K562 (cell line): ENCODE measurements at regions not wholly inside any gene's neighbourhood (a gene's known extent, or its start where the extent isn't known, plus 50 kb on each side); places are given as distances from the start of the nearest gene placed in this dataset.
A peak's percentile ranks its signal among the peaks of the same experiment; 100 is the strongest.

Experiments
- ATAC-seq: fragments of 200-7000 bp; cut with Tn5 transposase; 3 replicates; pipeline ENCODE4 v1.9.1; 2020; ENCODE audit warnings: moderate library complexity
- BruUV-seq: library from RNA; stranded (reverse); fragments of 400-500 nt; replicated peaks from 2 replicates; lab custom pipeline; 2021; lab: Mats Ljungman, UMichigan
- CTCF ChIA-PET: fragments of 300-600 bp; formaldehyde crosslinking; extraction: SDS; loops from one replicate; lab custom pipeline; 2021; ENCODE audit warnings: low intra/inter-chr PET ratio; lab: Yijun Ruan, JAX
- POLR2A ChIA-PET: fragments of 300-600, 350-650 bp; sonication (Branson Sonifier 250); formaldehyde crosslinking; extraction: SDS; loops from one replicate; lab custom pipeline; 2021; ENCODE audit warnings: antibody characterized with exemption, inconsistent platforms; lab: Yijun Ruan, JAX
- DNase-seq, 4 experiments: peaks; one replicate each; pipeline versions ENCODE4 v3.0.0 to v3.0.0-alpha.2; 2011 to 2018; ENCODE audit warnings: low spot score in 3 of 4, mixed read lengths in 3 of 4; ENCODE audit errors: extremely low read depth in 1 of 4
- FAIRE-seq: peaks from 2 replicates; lab custom pipeline; 2011; peaks lifted over from hg19 to GRCh38; lab: Jason Lieb, UNC
- H2AFZ ChIP-seq: 2 replicates; pipeline ENCODE4 v1.6.0; 2011; ENCODE audit warnings: low read depth, low read length, control low read depth, inconsistent platforms
- H3K27ac ChIP-seq: fragments of 200-600 bp; 3 replicates; pipeline ENCODE4 v1.8.0; 2011; ENCODE audit warnings: low read depth, mild to moderate bottlenecking, control low read depth, inconsistent platforms, low read length, moderate library complexity, mixed read lengths; ENCODE audit errors: extremely low read depth
- H3K27me3 ChIP-seq, 2 experiments: fragments of 300-600 bp in 1 of 2; 2 replicates in 1 of 2; 3 replicates in 1 of 2; pipeline versions ENCODE4 v1.6.0 to v1.8.0; 2011; ENCODE audit warnings: inconsistent platforms in 2 of 2, low read length in 2 of 2, mild to moderate bottlenecking in 1 of 2, mixed read lengths in 1 of 2, moderate library complexity in 1 of 2; ENCODE audit not compliant: control insufficient read depth in 2 of 2, insufficient read depth in 2 of 2
- H3K36me3 ChIP-seq: fragments of 300-600 bp; 3 replicates; pipeline ENCODE4 v1.8.0; 2011; ENCODE audit warnings: mild to moderate bottlenecking, low read length, inconsistent platforms; ENCODE audit not compliant: control insufficient read depth, insufficient read depth
- H3K4me1 ChIP-seq, 2 experiments: fragments of 200-600 bp in 1 of 2; replicated peaks in 1 of 2; 2 replicates in 1 of 2; 3 replicates in 1 of 2; pipeline versions ENCODE4 v1.5.1 to v1.8.0; 2011; ENCODE audit warnings: inconsistent platforms in 2 of 2, low read length in 2 of 2, mild to moderate bottlenecking in 1 of 2, mixed read lengths in 1 of 2, moderate library complexity in 1 of 2; ENCODE audit not compliant: control insufficient read depth in 2 of 2, insufficient read depth in 2 of 2
- H3K4me2 ChIP-seq: 2 replicates; pipeline ENCODE4 v1.6.1; 2011; ENCODE audit warnings: low read length, control low read depth, inconsistent platforms, mixed read lengths; ENCODE audit not compliant: insufficient read depth
- H3K4me3 ChIP-seq: fragments of 200-600 bp; sonication (generic), shearing (Covaris generic); 2 replicates; pipeline ENCODE4 v1.5.1; 2016; ENCODE audit warnings: control low read depth, inconsistent platforms
- H3K79me2 ChIP-seq: fragments of 200-600 bp; 3 replicates; pipeline ENCODE4 v1.8.0; 2011; ENCODE audit warnings: low read length, inconsistent platforms; ENCODE audit not compliant: control insufficient read depth, insufficient read depth
- H3K9ac ChIP-seq, 2 experiments: 2 replicates each; pipeline versions ENCODE4 v1.6.0 to v1.6.1; 2011; ENCODE audit warnings: low read depth in 2 of 2, low read length in 2 of 2, control low read depth in 1 of 2, inconsistent platforms in 1 of 2, mild to moderate bottlenecking in 1 of 2, mixed read lengths in 1 of 2; ENCODE audit not compliant: insufficient read depth in 1 of 2
- H3K9me1 ChIP-seq: one replicate; pipeline ENCODE4 v1.6.0; 2011; ENCODE audit warnings: inconsistent platforms, mild to moderate bottlenecking, low read length, moderate library complexity; ENCODE audit not compliant: control insufficient read depth, insufficient read depth
- H3K9me3 ChIP-seq: replicated peaks from 2 replicates; pipeline ENCODE4 v1.5.1; 2011; ENCODE audit warnings: low read depth, low read length, inconsistent platforms; ENCODE audit not compliant: control insufficient read depth, insufficient read depth
- H4K20me1 ChIP-seq: replicated peaks from 2 replicates; pipeline ENCODE4 v1.6.1; 2011; ENCODE audit warnings: low read length, inconsistent platforms, mixed read lengths; ENCODE audit not compliant: control insufficient read depth, insufficient read depth
- NFIC ChIP-seq: fragments of 450-650 bp; IDR thresholded peaks from 2 replicates; pipeline ENCODE4 v1.6.1; 2017; ENCODE audit warnings: mild to moderate bottlenecking, inconsistent platforms
- RFX7 ChIP-seq: fragments of 250-450 bp; sonication (Bioruptor Pico); IDR thresholded peaks from 2 replicates; pipeline ENCODE4 v1.5.1; 2021; ENCODE audit warnings: mild to moderate bottlenecking
- SPI1 ChIP-seq: IDR thresholded peaks from 2 replicates; pipeline ENCODE4 v1.6.1; 2011; ENCODE audit warnings: low read depth, low read length, control low read depth, borderline replicate concordance
- WGBS: fragments of 100-300 bp; shearing (Covaris generic); methylation state at CpG from one replicate; pipeline ENCODE4 v1.1.6; 2016; ENCODE audit warnings: low coverage, mixed read lengths; ENCODE audit not compliant: insufficient coverage; ENCODE audit errors: missing lambda C conversion rate; 5-methylcytosine and 5-hydroxymethylcytosine counted together
- in situ Hi-C: fragments of 300-500 bp; cut with MboI; formaldehyde crosslinking; loops from 4 replicates; pipeline ENCODE4 v1.15.0; 2018; ENCODE audit warnings: inconsistent platforms, mixed read lengths
- intact Hi-C: fragments of 100-400 bp; cut with micrococcal nuclease; formaldehyde crosslinking; loops from 2 replicates; pipeline ENCODE4 v1.14.2; 2022
- TF ChIP-seq, protein P1 (sequence below): fragments of 450-650 bp; IDR thresholded peaks from 2 replicates; pipeline ENCODE4 v1.6.1; 2016; ENCODE audit warnings: low read depth
- TF ChIP-seq, protein P2 (sequence below): sonication (generic); formaldehyde crosslinking; IDR thresholded peaks from 2 replicates; pipeline ENCODE4 v1.8.0; 2023; ENCODE audit warnings: mild to moderate bottlenecking, missing genetic modification reagents

DNA sequence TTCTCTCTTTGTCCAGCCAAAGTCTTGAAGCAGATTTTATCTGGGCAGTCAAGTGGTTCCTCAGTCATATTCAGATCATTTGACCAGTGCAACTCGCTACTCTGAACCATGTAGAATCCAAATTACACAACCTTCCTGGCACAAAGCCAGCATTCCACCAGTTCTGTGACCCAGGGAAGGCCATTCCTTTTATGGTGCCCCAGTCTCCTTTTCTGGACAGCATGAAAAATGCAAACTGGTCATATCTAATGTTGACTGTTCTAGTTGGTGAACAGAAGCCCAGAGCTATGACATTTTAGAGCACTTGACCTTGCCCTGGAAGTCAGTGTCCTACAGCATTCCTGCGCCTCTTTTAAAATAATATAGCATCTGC is 364.6 kb downstream of the BRINP1 start (continued):
- TF ChIP-seq, protein P1, sequence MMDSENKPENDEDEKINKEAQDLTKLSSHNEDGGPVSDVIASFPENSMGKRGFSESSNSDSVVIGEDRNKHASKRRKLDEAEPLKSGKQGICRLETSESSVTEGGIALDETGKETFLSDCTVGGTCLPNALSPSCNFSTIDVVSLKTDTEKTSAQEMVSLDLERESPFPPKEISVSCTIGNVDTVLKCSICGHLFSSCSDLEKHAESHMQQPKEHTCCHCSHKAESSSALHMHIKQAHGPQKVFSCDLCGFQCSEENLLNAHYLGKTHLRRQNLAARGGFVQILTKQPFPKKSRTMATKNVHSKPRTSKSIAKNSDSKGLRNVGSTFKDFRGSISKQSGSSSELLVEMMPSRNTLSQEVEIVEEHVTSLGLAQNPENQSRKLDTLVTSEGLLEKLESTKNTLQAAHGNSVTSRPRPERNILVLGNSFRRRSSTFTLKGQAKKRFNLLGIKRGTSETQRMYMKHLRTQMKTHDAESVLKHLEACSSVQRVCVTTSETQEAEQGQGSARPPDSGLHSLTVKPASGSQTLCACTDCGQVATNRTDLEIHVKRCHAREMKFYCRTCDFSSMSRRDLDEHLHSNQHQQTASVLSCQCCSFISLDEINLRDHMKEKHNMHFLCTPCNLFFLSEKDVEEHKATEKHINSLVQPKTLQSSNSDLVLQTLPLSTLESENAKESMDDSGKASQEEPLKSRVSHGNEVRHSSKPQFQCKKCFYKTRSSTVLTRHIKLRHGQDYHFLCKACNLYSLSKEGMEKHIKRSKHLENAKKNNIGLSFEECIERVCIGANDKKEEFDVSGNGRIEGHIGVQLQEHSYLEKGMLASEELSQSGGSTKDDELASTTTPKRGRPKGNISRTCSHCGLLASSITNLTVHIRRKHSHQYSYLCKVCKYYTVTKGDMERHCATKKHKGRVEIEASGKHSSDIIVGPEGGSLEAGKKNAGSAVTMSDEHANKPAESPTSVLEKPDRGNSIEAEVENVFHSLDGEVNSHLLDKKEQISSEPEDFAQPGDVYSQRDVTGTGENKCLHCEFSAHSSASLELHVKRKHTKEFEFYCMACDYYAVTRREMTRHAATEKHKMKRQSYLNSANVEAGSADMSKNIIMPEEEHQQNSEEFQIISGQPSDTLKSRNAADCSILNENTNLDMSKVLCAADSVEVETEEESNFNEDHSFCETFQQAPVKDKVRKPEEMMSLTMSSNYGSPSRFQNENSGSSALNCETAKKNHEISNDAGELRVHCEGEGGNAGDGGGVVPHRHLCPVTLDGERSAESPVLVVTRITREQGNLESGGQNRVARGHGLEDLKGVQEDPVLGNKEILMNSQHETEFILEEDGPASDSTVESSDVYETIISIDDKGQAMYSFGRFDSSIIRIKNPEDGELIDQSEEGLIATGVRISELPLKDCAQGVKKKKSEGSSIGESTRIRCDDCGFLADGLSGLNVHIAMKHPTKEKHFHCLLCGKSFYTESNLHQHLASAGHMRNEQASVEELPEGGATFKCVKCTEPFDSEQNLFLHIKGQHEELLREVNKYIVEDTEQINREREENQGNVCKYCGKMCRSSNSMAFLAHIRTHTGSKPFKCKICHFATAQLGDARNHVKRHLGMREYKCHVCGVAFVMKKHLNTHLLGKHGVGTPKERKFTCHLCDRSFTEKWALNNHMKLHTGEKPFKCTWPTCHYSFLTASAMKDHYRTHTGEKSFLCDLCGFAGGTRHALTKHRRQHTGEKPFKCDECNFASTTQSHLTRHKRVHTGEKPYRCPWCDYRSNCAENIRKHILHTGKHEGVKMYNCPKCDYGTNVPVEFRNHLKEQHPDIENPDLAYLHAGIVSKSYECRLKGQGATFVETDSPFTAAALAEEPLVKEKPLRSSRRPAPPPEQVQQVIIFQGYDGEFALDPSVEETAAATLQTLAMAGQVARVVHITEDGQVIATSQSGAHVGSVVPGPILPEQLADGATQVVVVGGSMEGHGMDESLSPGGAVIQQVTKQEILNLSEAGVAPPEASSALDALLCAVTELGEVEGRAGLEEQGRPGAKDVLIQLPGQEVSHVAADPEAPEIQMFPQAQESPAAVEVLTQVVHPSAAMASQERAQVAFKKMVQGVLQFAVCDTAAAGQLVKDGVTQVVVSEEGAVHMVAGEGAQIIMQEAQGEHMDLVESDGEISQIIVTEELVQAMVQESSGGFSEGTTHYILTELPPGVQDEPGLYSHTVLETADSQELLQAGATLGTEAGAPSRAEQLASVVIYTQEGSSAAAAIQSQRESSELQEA: no peak
- peak; percentile 48 for TF ChIP-seq NFIC

DNA sequence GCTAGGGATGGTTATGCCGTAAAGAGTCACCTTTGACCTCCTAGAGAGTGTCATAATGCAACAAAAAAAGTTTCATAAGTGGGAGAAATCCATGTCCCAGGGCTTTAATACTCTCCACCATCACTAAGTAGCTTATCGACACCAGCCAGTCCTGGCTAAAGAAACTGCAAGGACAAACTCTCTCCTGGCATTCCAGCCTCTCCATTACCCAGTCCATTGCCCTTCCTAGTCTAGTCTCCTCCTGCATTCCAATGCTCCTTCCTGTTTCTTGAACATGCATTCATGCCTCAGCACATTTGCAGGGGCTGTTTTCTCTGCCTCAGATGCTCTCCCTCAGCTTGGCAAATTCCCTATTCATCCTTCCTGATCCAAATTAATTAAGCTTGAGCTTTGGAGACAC is 364.1 kb downstream of the BRINP1 start:
- BruUV-seq: no TSS peak
- no peak for TF ChIP-seq SPI1
- TF ChIP-seq, protein P2, sequence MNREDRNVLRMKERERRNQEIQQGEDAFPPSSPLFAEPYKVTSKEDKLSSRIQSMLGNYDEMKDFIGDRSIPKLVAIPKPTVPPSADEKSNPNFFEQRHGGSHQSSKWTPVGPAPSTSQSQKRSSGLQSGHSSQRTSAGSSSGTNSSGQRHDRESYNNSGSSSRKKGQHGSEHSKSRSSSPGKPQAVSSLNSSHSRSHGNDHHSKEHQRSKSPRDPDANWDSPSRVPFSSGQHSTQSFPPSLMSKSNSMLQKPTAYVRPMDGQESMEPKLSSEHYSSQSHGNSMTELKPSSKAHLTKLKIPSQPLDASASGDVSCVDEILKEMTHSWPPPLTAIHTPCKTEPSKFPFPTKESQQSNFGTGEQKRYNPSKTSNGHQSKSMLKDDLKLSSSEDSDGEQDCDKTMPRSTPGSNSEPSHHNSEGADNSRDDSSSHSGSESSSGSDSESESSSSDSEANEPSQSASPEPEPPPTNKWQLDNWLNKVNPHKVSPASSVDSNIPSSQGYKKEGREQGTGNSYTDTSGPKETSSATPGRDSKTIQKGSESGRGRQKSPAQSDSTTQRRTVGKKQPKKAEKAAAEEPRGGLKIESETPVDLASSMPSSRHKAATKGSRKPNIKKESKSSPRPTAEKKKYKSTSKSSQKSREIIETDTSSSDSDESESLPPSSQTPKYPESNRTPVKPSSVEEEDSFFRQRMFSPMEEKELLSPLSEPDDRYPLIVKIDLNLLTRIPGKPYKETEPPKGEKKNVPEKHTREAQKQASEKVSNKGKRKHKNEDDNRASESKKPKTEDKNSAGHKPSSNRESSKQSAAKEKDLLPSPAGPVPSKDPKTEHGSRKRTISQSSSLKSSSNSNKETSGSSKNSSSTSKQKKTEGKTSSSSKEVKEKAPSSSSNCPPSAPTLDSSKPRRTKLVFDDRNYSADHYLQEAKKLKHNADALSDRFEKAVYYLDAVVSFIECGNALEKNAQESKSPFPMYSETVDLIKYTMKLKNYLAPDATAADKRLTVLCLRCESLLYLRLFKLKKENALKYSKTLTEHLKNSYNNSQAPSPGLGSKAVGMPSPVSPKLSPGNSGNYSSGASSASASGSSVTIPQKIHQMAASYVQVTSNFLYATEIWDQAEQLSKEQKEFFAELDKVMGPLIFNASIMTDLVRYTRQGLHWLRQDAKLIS (CRISPR knock-in tag): no peak
- TF ChIP-seq RFX7 (CRISPR knock-in tag): no peak

More for the DNA sequence above, 364.1 kb downstream of the BRINP1 start:
- no peak for FAIRE-seq
- H3K27ac ChIP-seq: no peak overlapping the region
- no peak overlapping the region for H3K9ac ChIP-seq
- no peaks in the 10 kb centered on the region for H4K20me1 ChIP-seq
- H3K79me2 ChIP-seq: no peaks in the 10 kb centered on the region
- H3K36me3 ChIP-seq: no peaks in the 10 kb centered on the region
- no peak overlapping the region for H2AFZ ChIP-seq
- no peak for ATAC-seq
- ChIA-PET CTCF (no interaction called here), POLR2A (no interaction called here)
- no peak overlapping the region for H3K4me3 ChIP-seq
- no peaks in the 10 kb centered on the region for H3K9me3 ChIP-seq
- in situ Hi-C loops: no loop called here
- 0% methylated on average over 2 of the region's 2 CpGs for WGBS
- no peak for DNase-seq
- no peaks in the 10 kb centered on the region for H3K9me1 ChIP-seq
- intact Hi-C loops: no loop called here
- H3K4me1 ChIP-seq: no peaks in the 10 kb centered on the region
- no peaks in the 10 kb centered on the region for H3K27me3 ChIP-seq
- H3K4me2 ChIP-seq: no peak overlapping the region
